Muscle of leg (tissue), 3 donors: ENCODE measurements at regions not wholly inside any gene's neighbourhood (a gene's known extent, or its start where the extent isn't known, plus 50 kb on each side); places are given as distances from the start of the nearest gene placed in this dataset.
"Not testable (repeated sequence)": the region's sequence is repeated elsewhere in the genome, so short reads cannot be mapped to it uniquely, and the experiment has no call there.

Source experiments
- DNase-seq: peaks from one replicate; pipeline ENCODE4 v3.0.0; 2013
- H3K27ac ChIP-seq: one replicate; pipeline ENCODE4 v1.5.1; 2013; ENCODE audit warnings: mild to moderate bottlenecking, low read length, control low read depth
- H3K27me3 ChIP-seq: one replicate; pipeline ENCODE4 v1.6.1; 2013; ENCODE audit warnings: low read length; ENCODE audit not compliant: control insufficient read depth, insufficient read depth
- H3K36me3 ChIP-seq: one replicate; pipeline ENCODE4 v1.6.1; 2013; ENCODE audit warnings: low read length; ENCODE audit not compliant: control insufficient read depth, insufficient read depth
- H3K4me1 ChIP-seq: one replicate; pipeline ENCODE4 v1.6.1; 2013; ENCODE audit warnings: low read length; ENCODE audit not compliant: control insufficient read depth, insufficient read depth
- H3K4me3 ChIP-seq: one replicate; pipeline ENCODE4 v1.5.1; 2013; ENCODE audit warnings: low read length, control low read depth
- H3K9me3 ChIP-seq: replicated peaks from 2 replicates; pipeline ENCODE4 v1.6.1; 2013; ENCODE audit warnings: low read depth, low read length; ENCODE audit not compliant: control insufficient read depth
- WGBS: methylation state at CpG from one replicate; pipeline ENCODE4 v1.1.5; 2013; ENCODE audit warnings: missing lambda C conversion rate; ENCODE audit not compliant: insufficient coverage; 5-methylcytosine and 5-hydroxymethylcytosine counted together

- Histone ChIP-seq H3K27me3 (peaks cover 15% of the 10 kb centered on the region), H3K4me1 (peaks cover 18% of the 10 kb centered on the region), H3K27ac (no peak overlapping the region), H3K9me3 (no peaks in the 10 kb centered on the region), H3K4me3 (no peak overlapping the region), H3K36me3 (no peaks in the 10 kb centered on the region)
- WGBS: 75% methylated on average over 15 of the region's 17 CpGs
- no peak for DNase-seq
These were observed 205.8 kb downstream of the NDUFA10 start for GRCh38 chr2:239819091-239819973.

GRCh38 chr2:239818531-239819011 is 206.6 kb downstream of the NDUFA10 start:
- Histone ChIP-seq H3K36me3 (no peaks in the 10 kb centered on the region), H3K4me1 (peaks cover 26% of the 10 kb centered on the region), H3K27ac (no peak overlapping the region), H3K9me3 (no peaks in the 10 kb centered on the region), H3K4me3 (no peak overlapping the region), H3K27me3 (peaks cover 14% of the 10 kb centered on the region)
- 94% methylated on average over 7 of the region's 9 CpGs for WGBS
- DNase-seq: no peak

GRCh38 chr2:239818086-239818485 is 207.1 kb downstream of the NDUFA10 start:
- H3K4me1 ChIP-seq: peaks cover 31% of the 10 kb centered on the region
- H3K4me3 ChIP-seq: no peak overlapping the region
- H3K27ac ChIP-seq: no peak overlapping the region
- DNase-seq: no peak
- H3K9me3 ChIP-seq: no peaks in the 10 kb centered on the region
- H3K36me3 ChIP-seq: no peaks in the 10 kb centered on the region
- peaks cover 14% of the 10 kb centered on the region for H3K27me3 ChIP-seq
- 81% methylated on average over 5 of the region's 5 CpGs for WGBS

GRCh38 chr2:239817468-239818031 is 207.6 kb downstream of the NDUFA10 start:
- H3K36me3 ChIP-seq, H3K4me3 ChIP-seq, DNase-seq, H3K27ac ChIP-seq, H3K9me3 ChIP-seq: not testable (repeated sequence)
- WGBS: 94% methylated on average over 5 of the region's 8 CpGs
- Histone ChIP-seq H3K27me3 (peaks cover 14% of the 10 kb centered on the region), H3K4me1 (peaks cover 31% of the 10 kb centered on the region)

- no peaks in the 10 kb centered on the region for H3K36me3 ChIP-seq
- peaks cover 14% of the 10 kb centered on the region for H3K27me3 ChIP-seq
- no peaks in the 10 kb centered on the region for H3K9me3 ChIP-seq
- peaks cover 34% of the 10 kb centered on the region for H3K4me1 ChIP-seq
- H3K4me3 ChIP-seq: no peak overlapping the region
- no peak for DNase-seq
- H3K27ac ChIP-seq: no peak overlapping the region
- WGBS: 62% methylated on average over 15 of the region's 17 CpGs
These were observed 208.3 kb downstream of the NDUFA10 start for GRCh38 chr2:239816576-239817467.

GRCh38 chr2:239815671-239816070 is 209.5 kb downstream of the NDUFA10 start:
- H3K36me3 ChIP-seq: no peaks in the 10 kb centered on the region
- no peak for DNase-seq
- H3K27me3 ChIP-seq: peaks cover 12% of the 10 kb centered on the region
- 54% methylated on average over 11 of the region's 12 CpGs for WGBS
- no peaks in the 10 kb centered on the region for H3K9me3 ChIP-seq
- peaks cover 45% of the 10 kb centered on the region for H3K4me1 ChIP-seq
- H3K4me3 ChIP-seq: no peak overlapping the region
- peak overlapping the region; percentile 98 for H3K27ac ChIP-seq

GRCh38 chr2:239814861-239815601 is 210.1 kb downstream of the NDUFA10 start:
- WGBS: 21% methylated on average over 16 of the region's 19 CpGs
- H3K27me3 ChIP-seq: peaks cover 7% of the 10 kb centered on the region
- H3K27ac ChIP-seq: peak overlapping the region; percentile 98
- no peak overlapping the region for H3K4me3 ChIP-seq
- H3K4me1 ChIP-seq: peaks cover 47% of the 10 kb centered on the region
- DNase-seq: no peak
- H3K36me3 ChIP-seq: no peaks in the 10 kb centered on the region
- H3K9me3 ChIP-seq: no peaks in the 10 kb centered on the region

GRCh38 chr2:239814116-239814860 is 210.9 kb downstream of the NDUFA10 start:
- Histone ChIP-seq H3K27me3 (peaks cover 7% of the 10 kb centered on the region), H3K36me3 (no peaks in the 10 kb centered on the region), H3K9me3 (no peaks in the 10 kb centered on the region), H3K27ac (peak overlapping the region; percentile 98), H3K4me3 (no peak overlapping the region), H3K4me1 (peaks cover 47% of the 10 kb centered on the region)
- 13% methylated on average over 7 of the region's 15 CpGs for WGBS
- DNase-seq: peak; percentile 96
